Activated B cell treated with CpG ODN at 0.5 μM for 24 hours (primary cell): ENCODE measurements at regions not wholly inside any gene's neighbourhood (a gene's known extent, or its start where the extent isn't known, plus 50 kb on each side); places are given as distances from the start of the nearest gene placed in this dataset.

ENCODE experiments used
- ATAC-seq: fragments of 200-7000 bp; cut with Tn5 transposase; one replicate; pipeline ENCODE4 v1.10.0; 2021; ENCODE audit warnings: low read depth, mild to moderate bottlenecking, moderate library complexity
- CTCF ChIA-PET: fragments of 350-600 bp; sonication (Branson Sonifier 250); formaldehyde crosslinking; loops from one replicate; lab custom pipeline; 2021; ENCODE audit warnings: antibody characterized with exemption; lab: Charles Lee
- POLR2A ChIA-PET: fragments of 350-600 bp; sonication (Branson Sonifier 250); formaldehyde crosslinking; loops from one replicate; lab custom pipeline; 2021; ENCODE audit warnings: antibody characterized with exemption; lab: Charles Lee
- DNase-seq: peaks from one replicate; pipeline ENCODE4 v3.0.0; 2022
- H3K27ac Mint-ChIP-seq: one replicate; pipeline ENCODE4 v1.8.0; 2020; ENCODE audit warnings: mixed read lengths
- H3K27me3 Mint-ChIP-seq: one replicate; pipeline ENCODE4 v1.8.0; 2021; ENCODE audit warnings: mixed read lengths
- H3K36me3 Mint-ChIP-seq: one replicate; pipeline ENCODE4 v1.8.0; 2021; ENCODE audit warnings: low read depth, mixed read lengths
- H3K4me1 Mint-ChIP-seq: one replicate; pipeline ENCODE4 v1.8.0; 2021; ENCODE audit warnings: mixed read lengths
- H3K4me3 Mint-ChIP-seq: one replicate; pipeline ENCODE4 v1.8.0; 2020; ENCODE audit warnings: mild to moderate bottlenecking, mixed read lengths
- H3K9me3 Mint-ChIP-seq: one replicate; pipeline ENCODE4 v1.8.0; 2020; ENCODE audit warnings: mixed read lengths
- CTCF ChIP-seq: fragments of 200-600 bp; IDR thresholded peaks from one replicate; pipeline ENCODE4 v1.8.0; 2022; ENCODE audit warnings: antibody characterized with exemption, mild to moderate bottlenecking
- intact Hi-C: fragments of 100-400 bp; cut with micrococcal nuclease; formaldehyde crosslinking; loops from one replicate; pipeline ENCODE4 v1.15.1; 2024

DNA sequence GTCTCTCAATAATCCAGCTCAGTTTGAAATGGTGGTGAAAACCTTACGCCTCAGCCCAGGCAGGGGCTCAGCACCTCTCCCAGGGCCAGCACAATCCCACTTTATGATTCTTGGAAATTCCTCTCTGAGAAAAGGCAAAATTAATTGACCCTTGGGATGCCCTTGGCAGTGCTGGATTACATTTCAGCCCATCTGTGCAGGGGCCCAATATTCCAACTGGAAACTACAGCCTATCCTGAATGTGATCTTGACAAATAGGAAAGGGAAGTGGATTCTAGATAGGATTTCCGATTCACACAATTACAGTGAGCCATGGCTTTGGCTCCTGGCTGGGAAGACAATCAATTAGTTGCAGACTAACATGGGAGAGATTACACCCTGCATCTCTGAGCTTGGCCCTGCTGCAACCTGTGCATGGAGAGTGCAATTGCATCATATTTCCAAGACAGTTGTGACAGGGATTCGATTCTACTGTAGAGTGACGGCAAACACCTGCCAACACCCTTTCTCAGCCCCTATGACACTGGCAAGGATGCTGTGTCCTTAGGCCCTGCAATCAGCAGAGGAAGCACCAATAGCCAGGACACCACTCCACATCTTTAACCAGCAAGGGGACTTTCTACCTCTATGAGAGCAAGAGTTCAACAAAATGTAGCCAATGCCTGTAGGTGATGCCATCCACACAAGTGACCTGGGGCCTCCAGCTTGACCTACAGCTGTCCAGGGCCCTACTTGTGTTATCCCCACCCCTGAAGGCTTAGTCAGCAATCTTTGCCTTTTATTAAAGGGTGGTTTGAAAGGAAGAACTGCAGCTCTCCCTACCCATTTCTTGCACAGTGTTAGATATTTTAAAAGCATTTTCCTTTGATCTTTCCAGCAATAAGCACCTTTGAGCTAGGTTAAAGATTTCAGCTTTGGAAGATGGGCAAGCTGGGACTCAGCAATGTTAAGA is 187.2 kb upstream of the HS6ST1 start:
- ChIA-PET POLR2A (no interaction called here), CTCF (interaction anchor here (1.5 kb wide), 1 partner anchor 13 kb away, joined by 3 read pairs; no protein-coding TSS in a partner anchor)
- Mint-ChIP-seq H3K27ac (no peak overlapping the region), H3K4me3 (no peak overlapping the region), H3K9me3 (no peaks in the 10 kb centered on the region), H3K36me3 (no peaks in the 10 kb centered on the region), H3K4me1 (peaks cover 34% of the 10 kb centered on the region), H3K27me3 (no peaks in the 10 kb centered on the region)
- ATAC-seq = no peak
- intact Hi-C loops = no loop called here
- no peak for DNase-seq
- TF ChIP-seq CTCF = no peak

- Mint-ChIP-seq H3K27ac (no peak overlapping the region), H3K9me3 (no peaks in the 10 kb centered on the region), H3K36me3 (no peaks in the 10 kb centered on the region), H3K27me3 (no peaks in the 10 kb centered on the region), H3K4me3 (no peak overlapping the region), H3K4me1 (peaks cover 34% of the 10 kb centered on the region)
- TF ChIP-seq CTCF = no peak
- intact Hi-C loops = no loop called here
- DNase-seq = no peak
- no peak for ATAC-seq
- ChIA-PET POLR2A (no interaction called here), CTCF (interaction anchor here (1.5 kb wide), 1 partner anchor 13 kb away, joined by 3 read pairs; no protein-coding TSS in a partner anchor)
Measured at GRCh38 chr2:128506534-128506933, 187.9 kb upstream of the HS6ST1 start.

GRCh38 chr2:128510701-128511397 is 192.2 kb upstream of the HS6ST1 start:
- Mint-ChIP-seq H3K27ac (no peak overlapping the region), H3K9me3 (no peaks in the 10 kb centered on the region), H3K27me3 (no peaks in the 10 kb centered on the region), H3K4me1 (peaks cover 22% of the 10 kb centered on the region), H3K4me3 (no peak overlapping the region), H3K36me3 (no peaks in the 10 kb centered on the region)
- TF ChIP-seq CTCF = no peak
- intact Hi-C loops = no loop called here
- POLR2A ChIA-PET = no interaction called here
- DNase-seq (no peak), ATAC-seq (no peak)
- CTCF ChIA-PET = no interaction called here

GRCh38 chr2:128511731-128512378 is 193.2 kb upstream of the HS6ST1 start:
- ATAC-seq = no peak
- ChIA-PET POLR2A (no interaction called here), CTCF (no interaction called here)
- no peak for DNase-seq
- intact Hi-C loops = no loop called here
- no peak for TF ChIP-seq CTCF
- no peaks in the 10 kb centered on the region for H3K9me3 Mint-ChIP-seq
- peaks cover 20% of the 10 kb centered on the region for H3K4me1 Mint-ChIP-seq
- no peak overlapping the region for H3K4me3 Mint-ChIP-seq
- no peak overlapping the region for H3K27ac Mint-ChIP-seq
- no peaks in the 10 kb centered on the region for H3K36me3 Mint-ChIP-seq
- no peaks in the 10 kb centered on the region for H3K27me3 Mint-ChIP-seq
